22Rv1 (cell line): ENCODE measurements at regions not wholly inside any gene's neighbourhood (a gene's known extent, or its start where the extent isn't known, plus 50 kb on each side); places are given as distances from the start of the nearest gene placed in this dataset.

Source experiments
- H3K27ac ChIP-seq: fragments of 450-650 bp; 2 replicates; pipeline ENCODE4 v1.5.1; 2017
- ZFX ChIP-seq: fragments of 450-650 bp; IDR thresholded peaks from 2 replicates; pipeline ENCODE4 v1.6.1; 2017; ENCODE audit warnings: antibody characterized with exemption, borderline replicate concordance
- TF ChIP-seq, protein P1 (sequence below): fragments of 450-650 bp; IDR thresholded peaks from 2 replicates; pipeline ENCODE4 v1.5.1; 2017; ENCODE audit warnings: mild to moderate bottlenecking

DNA sequence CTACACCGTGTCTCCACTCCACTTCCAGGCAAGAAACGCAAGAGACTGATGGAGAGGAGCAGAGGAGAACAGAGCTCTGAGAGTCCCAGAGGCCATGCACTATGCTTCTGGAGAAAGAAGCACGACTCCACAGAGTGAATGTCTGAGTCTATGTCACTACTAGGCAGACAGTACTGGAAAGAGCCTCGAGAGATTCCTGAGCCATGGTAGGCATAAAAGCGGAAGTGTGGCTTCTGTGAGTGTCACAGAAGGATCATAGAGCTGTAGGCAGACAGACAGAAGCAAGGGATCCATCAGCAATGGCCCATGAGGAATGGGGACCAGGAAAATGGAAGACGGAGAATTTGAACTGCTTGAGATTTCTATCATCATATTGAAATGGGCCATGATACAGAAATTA, 542.6 kb downstream of the ZEB2 start:
- H3K27ac ChIP-seq: no peak overlapping the region
- TF ChIP-seq, protein P1, sequence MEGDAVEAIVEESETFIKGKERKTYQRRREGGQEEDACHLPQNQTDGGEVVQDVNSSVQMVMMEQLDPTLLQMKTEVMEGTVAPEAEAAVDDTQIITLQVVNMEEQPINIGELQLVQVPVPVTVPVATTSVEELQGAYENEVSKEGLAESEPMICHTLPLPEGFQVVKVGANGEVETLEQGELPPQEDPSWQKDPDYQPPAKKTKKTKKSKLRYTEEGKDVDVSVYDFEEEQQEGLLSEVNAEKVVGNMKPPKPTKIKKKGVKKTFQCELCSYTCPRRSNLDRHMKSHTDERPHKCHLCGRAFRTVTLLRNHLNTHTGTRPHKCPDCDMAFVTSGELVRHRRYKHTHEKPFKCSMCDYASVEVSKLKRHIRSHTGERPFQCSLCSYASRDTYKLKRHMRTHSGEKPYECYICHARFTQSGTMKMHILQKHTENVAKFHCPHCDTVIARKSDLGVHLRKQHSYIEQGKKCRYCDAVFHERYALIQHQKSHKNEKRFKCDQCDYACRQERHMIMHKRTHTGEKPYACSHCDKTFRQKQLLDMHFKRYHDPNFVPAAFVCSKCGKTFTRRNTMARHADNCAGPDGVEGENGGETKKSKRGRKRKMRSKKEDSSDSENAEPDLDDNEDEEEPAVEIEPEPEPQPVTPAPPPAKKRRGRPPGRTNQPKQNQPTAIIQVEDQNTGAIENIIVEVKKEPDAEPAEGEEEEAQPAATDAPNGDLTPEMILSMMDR: no peak
- no peak for TF ChIP-seq ZFX

DNA sequence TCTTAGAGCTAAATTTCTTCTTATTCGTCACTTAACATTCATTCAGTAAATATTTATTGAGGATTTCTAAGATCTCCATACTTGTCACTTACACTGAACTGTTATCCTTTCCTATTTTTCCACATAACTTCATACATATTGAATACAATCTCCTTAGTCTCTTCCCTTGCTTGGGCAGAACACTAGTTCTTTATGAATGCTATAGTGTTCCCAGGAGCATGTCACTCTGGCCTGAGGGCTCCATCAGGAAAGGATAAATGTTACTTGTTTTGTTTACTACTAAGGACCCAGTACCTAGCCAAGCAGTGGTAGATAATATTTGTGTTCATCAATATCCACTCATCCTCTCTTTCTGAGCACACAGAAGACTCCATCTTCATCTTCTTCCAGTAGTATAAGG, 544.7 kb downstream of the ZEB2 start:
- H3K27ac ChIP-seq: no peak overlapping the region
- TF ChIP-seq, protein P1: no peak
- TF ChIP-seq ZFX: no peak

DNA sequence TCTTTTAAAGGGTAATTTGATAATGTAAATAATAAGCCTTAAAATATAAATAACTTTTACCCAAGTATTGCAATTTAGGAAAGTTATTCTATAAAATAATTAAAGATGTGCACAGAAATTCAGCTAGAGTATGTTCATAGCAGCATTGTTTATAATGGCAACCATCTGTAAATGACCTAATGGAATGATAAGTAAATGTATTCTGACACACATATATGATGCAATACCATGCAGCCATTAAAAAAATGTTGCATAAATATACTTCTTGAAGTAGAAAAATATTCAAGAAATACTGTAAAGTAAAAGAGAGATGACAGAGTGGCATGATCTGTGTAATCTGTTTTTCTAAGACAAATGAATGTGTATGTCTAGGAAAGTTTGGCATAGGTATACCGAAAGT, 545.7 kb downstream of the ZEB2 start:
- no peak overlapping the region for H3K27ac ChIP-seq
- TF ChIP-seq, protein P1: no peak
- no peak for TF ChIP-seq ZFX

DNA sequence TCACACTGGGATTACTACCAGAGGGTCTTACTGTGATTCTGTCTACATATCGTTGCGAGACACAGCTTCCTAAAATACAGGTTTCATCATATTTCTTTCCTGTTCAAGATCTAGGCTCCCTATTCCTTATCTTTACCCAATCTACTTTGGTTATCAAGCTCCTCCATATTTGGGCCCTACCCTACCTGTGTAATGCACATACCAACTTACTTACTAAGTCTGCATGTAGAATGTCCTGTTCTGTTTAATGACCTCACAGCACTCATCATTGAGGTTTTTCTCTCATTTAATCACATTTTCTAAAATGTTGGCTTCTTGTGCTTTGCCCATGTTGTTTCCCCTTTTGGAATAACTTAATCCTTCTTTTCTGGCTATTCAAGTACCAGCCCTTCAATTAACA, 551.1 kb downstream of the ZEB2 start:
- H3K27ac ChIP-seq: no peak overlapping the region
- TF ChIP-seq, protein P1: no peak
- no peak for TF ChIP-seq ZFX

DNA sequence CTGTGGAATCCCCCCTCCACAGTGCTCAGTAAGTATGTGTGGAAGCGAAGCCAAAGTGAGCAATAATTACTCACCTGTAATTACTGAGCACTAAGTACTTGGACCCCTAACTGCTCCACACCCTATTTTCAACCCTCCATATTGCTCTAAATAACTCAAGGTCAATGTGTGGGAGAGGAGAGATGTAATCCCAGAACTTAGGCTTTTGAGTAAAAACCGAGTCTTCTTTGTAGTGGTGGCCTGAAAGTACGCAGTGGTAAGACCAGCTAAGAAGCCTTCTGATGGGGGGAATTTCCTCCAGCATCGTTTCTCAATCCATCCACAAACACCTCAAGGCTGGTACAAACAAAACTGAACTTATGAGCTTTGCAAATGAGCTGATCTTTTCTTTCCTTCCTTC, 551.6 kb downstream of the ZEB2 start:
- H3K27ac ChIP-seq: no peak overlapping the region
- TF ChIP-seq, protein P1: no peak
- no peak for TF ChIP-seq ZFX

DNA sequence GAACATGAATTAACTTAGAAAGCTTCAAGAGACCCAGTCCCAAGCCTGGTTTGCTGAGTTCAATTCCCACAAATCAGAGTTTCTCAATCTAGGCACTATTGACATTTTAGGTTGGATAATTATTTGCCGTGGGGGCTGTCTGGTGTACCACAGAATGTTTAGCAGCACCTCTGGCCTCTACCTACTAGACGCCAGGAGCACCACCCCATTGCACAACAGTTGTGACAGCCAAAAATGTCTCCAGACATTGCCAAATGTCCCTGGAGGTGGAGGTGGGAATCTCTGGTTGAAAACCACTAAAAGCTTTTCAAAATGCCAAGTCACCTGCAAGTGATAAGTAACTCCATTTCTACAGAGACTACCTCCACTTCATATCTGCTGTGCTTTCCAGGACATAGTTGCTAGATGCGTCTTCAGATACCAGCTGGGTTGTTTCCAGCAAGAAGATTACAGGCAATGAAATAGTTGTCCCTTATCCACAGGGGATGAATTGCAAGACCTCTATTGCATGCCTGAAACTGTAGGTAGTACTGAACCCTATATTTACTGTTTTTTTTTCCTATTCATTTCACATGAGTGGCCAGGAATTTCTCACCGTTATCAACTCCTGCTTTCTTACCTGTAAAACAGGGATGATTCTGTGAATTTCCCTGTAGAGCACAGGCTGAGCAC, 554.3 kb downstream of the ZEB2 start:
- TF ChIP-seq, protein P1: no peak
- no peak for TF ChIP-seq ZFX
- no peak overlapping the region for H3K27ac ChIP-seq

DNA sequence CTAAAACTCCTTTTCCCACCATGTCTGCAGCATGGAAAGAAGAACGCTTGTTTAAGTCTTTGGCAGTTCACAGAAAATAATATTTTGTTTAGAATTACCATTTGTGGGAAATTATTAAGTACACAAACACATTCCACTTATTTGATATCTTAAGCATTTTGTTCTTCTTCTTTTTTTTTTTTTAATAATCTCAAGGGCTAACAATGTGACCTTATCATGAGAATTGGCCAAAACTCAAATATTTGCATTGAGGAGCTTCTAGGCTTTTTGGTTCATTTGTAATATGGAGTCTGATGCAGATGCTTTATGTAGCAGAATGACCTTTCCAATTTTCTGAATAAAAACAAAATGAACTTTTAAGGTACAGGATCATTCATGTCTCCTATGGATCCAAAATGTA, 555.0 kb downstream of the ZEB2 start:
- no peak for TF ChIP-seq ZFX
- TF ChIP-seq, protein P1: no peak

More for the DNA sequence above, 555.0 kb downstream of the ZEB2 start:
- no peak overlapping the region for H3K27ac ChIP-seq
